Glomerular endothelial cell (primary cell): ENCODE measurements at regions not wholly inside any gene's neighbourhood (a gene's known extent, or its start where the extent isn't known, plus 50 kb on each side); places are given as distances from the start of the nearest gene placed in this dataset.

Experiments
- DNase-seq: peaks from one replicate; pipeline ENCODE4 v3.0.0-alpha.2; 2011; ENCODE audit warnings: low read depth, low spot score; ENCODE audit errors: extremely low read depth

DNA sequence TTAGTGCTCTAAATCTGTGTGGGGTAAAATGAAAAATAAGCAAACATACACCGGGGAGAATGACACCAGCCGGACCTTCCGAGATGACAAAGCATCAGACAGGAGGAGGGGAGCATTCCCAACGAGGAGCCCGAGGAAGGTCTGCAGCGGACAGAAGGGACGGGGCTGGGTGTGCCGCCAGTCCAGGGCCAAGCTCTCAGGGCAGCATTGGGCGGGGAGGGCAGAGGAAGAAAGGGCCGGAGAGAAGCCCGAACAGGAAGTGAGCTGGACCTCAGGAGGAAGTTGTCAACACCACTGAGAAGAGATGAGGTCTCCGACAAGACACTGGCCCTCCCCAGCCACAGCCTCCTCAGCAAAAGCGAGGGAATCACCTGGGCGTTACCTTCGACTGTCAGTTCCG is 182.6 kb upstream of the RNF32 start:
- no peak for DNase-seq

DNA sequence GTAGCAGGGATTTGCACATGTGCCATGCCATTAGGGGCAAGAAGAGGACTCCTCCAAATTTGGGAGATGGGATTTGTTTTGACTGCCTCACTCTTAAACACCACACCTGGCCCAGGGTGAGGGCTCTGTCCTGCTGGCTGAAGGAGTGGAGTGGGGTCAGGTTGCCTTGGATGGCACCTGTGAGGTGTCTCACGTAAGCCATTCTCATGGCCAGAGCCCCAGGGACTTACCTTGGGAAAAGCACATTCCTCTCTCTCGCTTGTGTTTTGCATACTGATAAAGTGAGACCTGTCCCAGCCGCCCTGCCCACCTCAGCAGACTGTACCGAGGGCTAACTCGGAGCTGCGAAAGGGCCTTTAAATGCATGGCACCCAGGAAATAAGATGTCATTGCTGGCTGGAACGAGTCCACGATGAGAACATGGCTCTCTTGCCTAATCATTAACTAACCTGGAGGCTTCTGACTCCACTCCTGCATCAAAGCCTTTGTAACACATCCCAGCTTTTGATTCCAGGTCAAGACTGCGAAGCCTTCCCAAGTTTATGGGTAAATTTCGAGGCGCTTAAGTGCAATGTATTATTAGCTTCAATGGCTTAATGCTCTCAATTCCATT is 184.0 kb upstream of the RNF32 start:
- DNase-seq = no peak

DNA sequence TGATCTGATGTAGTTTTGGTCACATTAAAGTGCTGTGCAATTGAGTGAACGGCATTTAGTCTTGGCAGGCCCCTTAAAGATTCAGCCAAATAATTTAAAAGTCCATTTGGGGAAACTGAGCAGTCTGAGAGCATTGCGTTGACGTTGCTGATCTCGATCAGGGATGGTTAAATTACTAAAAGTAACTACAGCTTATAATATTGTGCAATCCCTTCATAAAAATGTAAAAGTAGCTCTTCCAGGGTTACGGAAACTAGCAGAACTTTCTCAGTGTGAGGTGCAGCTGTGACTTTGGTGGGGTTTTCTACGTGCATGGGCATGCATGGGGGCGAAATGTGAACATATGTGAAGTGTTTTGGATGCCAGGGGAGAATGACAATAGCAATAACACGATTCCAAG is 184.5 kb upstream of the RNF32 start:
- no peak for DNase-seq

DNA sequence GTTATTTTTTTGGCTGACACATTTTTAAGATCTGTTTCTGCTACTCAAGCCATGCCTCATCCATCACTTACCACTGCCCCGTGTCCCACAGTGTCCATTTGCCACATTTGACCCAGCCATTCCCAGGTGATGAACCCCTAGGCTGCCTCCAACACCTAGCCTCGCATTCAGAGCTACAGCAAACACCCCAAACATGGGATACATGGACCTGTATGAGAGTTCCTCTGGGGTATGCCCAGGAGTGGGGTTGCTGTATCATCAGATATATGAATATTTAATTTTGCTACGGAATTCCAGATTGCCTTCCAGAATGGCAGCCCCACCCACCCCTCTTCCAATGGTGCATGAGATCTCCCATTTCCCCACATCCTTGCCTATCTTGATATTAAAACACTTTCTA is 190.1 kb upstream of the RNF32 start:
- DNase-seq = no peak

DNA sequence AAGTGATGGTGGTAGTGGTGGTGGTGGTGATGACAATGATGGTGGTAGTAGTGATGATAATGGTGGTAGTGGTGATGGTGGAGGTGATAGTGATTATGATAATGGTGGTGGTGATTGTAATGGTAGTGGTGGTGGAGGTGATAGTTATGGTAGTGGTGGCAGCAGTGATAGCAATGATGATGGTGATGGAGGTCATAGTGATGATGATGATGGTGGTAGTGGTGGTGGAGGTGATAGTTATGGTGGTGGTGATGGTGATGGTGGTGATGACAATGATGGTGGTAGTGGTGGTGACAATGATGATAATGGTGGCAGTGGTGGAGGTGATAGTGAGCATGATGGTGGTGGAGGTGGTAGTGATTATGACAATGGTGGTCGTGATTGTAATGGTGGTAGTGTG is 191.7 kb upstream of the RNF32 start:
- DNase-seq = no peak

DNA sequence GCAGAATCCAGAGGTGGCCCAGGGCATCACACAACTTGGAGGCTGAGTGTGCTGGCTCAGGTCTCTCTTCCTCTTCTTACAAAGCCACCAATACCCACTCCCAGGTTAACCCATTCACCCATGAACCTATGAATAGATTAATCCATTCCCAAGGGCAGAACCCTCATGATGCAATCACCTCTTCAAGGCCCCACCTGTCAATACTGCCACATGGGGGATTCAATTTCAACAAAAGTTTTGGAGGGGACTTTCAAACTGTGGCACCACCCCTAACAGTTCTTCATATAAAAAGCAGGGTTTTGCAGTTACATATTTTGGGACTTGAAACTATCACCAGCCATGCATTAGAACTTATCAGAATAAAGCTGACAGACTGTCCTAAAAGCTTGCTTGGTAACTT is 193.6 kb upstream of the RNF32 start:
- no peak for DNase-seq

DNA sequence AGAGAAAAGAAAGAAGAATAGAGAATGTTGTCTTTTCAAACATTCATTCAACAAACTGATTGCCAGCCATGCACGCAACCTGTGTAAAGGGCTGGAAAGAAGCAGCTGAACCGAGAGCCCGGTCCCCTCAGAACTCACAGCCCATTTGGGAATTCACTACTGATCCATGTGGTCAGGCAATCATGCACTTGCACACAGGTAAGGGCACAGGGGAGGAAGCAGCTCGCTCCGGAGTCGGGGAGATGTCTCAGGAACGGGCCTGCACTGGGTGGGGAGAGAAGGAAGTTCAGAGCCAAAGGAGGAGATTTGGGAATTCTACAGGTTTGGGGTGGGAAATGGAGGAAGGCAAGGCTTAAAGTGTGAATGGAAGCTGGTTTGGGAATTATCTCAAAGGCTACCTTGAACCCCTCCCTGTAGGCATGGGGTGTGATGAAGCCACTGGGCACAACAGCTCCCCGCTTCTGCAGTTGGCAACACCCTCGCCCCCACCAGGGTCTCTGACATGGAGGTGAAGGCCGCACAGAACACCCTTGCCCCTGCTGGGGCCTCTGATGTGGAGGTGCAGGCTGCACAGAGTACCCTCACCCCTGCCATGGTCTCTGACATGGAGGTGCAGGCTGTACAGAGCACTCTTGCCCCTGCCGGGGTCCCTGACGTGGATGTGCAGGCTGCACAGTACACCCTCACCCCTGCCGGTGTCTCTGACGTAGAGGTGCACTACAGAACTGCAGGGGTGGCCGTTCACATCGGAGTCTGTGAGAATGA is 194.4 kb upstream of the RNF32 start:
- DNase-seq = no peak

DNA sequence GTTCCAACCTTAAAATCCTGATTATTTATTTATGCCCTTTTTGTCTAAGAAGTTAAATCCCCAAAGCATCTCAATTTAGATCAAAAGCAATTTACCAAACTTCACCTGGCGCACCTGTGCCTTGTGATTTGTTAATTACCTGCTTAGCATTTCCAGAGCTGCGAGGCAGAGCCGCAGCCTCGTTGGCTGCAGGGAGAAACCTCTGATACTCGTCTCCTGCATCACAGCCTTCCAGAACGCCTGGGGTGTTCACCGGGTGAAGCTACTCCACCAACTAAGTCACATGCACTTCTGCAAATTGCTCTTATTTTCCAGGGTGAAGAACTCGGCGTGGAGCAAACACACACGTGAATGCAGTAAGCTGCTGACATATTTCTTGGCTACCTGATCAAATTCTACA is 198.1 kb upstream of the RNF32 start:
- no peak for DNase-seq

DNA sequence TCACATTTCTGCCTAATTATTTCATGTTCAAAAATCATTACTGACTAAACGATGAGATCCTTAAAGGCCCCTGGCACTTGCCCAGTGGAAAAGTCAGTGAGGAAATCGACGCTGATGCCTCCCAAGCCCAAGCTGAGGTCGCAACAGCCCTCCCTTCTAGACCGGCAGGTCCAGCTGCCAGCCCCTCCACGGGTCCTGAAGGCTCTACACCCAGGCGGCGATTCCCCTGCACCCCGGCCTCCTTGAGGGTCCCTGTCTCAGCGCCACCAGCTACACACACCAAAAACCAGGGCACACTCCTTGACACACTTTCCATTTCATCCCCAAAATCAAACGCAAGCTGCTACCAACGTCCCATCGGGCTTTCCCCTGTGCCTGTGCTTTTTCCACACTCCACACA is 200.1 kb upstream of the RNF32 start:
- DNase-seq = no peak

DNA sequence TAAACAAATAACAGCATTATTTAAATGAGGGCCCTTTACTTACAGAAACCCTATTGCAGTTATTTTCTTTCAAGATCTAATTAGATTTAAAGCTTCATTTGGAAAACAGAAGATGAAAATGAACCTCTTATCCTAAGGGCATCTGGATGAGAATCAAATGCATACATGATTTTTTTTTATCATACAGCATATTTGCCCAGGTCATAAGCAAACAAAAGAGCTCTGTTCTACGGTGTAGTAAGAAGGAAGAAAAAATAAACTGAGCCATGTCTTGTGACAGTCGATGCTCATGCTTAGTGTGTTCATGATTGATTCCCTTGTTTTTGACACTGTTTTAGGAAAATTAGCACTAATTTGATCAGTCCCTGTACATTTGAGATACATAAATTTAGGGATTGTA is 202.6 kb upstream of the RNF32 start:
- DNase-seq = no peak

DNA sequence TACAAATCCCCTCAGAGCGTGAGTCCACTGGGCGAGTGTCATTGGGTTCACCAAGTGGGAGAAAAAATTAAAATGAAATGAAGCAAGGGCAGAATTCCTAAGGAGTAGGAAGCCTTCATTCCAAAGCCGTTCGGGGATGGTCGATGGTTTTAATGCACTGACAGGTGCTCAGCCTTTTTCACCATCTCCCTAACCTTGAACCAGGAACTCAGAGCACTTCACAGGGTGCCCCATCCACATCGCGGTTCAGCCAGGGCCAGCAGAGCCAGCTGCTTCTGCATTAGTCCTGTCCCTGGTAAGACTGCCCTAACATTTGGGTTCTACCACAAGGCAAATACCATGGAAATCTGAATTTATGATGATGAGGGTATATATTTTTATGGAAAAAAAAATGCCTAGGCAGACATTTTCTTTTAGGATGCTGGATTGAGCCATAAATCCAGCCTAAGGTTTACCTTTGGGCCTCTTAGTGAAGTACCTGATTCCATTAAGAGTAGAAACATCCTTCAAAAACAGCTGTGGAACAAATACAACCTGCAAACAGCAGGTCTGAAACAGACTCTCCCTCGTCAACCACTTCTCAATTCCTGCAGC is 203.5 kb upstream of the RNF32 start:
- no peak for DNase-seq

DNA sequence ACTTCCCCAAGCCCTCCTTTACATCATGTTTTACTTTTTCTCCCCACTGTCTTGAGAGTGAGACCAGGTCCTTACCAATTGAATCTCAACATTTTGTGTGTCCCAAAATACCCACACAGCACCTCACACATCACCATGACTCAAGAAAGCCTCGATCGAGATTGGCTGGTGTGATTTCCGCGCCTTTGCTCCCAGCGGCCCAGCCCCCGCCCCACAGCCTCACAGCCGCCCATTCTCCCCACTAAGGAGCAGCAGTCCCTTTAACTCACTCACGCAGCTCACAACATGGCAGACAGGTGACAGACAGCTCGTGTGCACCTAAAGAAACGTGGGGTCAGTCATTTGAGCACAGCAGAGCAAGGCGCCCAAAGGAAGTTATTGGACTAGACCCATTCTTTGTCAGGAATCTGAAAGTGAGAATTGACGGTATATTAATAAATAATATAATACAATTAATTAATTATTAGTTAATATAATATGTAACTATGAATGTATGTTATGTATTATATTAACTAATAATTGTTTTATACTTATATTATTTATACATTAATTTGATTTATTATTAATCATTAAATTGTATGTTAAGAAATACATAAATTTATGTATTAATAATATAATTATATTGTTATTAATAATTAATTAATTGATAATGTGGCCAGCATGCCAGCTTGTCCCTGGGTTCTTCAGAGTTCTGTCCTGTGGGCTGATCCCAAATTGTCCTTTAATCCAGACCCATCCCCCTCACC is 204.9 kb upstream of the RNF32 start:
- DNase-seq = no peak

DNA sequence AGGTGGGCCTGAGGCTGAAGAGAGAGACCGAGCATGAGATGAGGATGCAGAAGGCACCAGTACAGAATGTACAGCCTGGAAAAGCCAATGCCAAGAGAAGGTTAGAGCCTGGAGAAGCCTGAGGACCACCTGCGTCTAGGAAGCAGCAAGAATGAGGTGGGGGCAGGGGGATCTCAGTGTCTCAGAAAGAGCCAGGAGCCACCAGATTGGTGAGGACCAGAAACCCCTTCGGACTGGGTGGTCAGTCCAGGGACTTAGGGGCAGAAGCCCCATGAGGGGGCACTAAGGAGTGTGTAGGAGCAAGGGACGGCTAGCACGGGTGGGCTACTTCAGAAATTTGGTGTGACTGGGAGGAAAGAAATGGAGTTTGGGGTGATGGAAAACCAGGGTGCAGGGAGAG is 205.9 kb upstream of the RNF32 start:
- no peak for DNase-seq

DNA sequence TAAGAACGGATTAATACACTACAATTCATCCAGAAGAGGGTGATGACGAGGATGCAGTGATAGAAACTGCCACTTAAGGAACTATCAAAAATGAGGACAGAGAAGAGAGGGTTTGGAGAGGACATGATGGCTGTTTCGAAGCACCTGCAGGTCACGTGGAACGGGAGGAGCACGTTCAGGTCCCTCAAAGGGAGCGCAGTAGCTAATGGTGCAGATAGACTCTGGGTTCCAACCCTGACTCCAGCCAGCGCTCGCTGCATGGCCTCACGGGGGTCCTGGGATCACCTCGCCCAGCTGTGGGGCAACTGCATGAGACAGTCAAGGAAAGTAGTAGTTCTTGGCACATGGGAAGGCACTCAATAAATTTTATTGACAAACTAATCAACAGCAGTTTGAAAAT is 208.6 kb upstream of the RNF32 start:
- DNase-seq = no peak

DNA sequence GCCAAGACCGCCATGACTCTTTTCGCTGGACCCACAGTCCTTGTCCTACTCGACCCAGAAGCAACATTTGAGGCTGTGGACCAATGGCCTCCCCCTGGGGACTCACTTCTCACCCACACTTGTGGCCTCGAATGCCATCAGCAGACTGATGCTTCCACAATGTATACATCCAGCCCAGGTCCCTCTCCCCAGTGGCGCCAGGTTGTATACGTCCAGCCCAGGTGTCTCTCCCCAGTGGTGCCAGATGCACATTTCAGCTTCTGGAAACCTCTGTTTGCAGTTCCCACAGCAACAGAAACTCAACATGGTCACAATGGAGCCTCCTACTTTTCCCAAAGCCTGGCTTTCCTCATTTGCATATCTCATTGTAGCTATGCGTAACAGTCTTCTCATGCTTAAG is 210.5 kb upstream of the RNF32 start:
- no peak for DNase-seq

DNA sequence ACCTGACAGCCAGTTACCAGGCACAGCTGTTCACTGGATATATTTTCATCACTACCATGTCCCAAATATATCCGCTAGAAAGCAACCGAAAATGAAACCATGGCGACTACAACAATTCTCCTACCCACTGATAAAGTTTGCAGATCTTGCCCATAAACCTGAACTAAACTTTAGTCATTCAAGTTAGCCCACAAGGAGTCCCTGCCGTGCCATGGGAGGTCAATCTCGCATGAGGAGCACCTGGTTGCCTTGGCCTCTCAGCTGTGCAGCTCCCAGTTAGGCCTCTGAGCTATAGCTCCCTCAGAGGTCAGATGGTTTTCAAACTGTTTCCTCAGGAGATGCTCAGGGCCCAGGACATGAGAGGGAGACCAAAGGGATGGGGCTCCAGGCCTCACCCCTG is 211.1 kb upstream of the RNF32 start:
- no peak for DNase-seq

DNA sequence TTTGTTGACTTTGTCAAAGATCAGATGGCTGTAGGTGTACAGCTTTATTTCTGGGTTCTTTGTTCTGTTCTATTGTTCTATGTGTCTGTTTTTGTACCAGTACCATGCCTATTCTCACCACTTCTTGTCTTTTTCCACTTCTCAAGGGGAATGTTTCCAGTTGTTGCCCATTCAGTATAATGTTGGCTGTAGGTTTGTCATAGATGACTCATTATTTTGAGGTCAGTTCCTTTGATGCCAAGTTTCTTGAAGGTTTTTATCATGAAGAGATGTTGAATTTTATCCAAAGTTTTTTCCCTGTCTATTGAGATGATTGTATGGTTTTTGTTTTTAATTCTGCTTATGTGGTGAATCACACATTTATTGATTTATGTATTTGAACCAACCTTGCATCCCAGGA is 216.7 kb upstream of the RNF32 start:
- no peak for DNase-seq

DNA sequence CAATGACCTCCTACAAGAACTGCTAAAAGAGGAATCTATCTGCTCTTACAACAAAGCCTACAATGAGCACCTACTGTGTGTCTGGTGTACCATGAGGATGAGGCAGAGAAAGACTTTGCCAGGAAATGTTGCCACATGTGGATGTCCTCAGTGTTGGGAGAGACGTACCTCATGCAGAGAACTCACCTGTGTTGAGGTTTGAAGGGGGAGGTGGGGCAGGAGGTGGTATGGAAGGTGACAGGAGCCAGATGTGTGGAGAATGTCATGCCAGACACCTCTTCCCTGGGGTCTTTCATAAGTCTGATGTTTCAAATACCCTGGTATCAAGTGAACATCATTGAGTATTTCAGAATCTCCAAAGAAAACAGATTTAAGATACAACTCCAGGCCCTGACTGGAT is 220.1 kb upstream of the RNF32 start:
- no peak for DNase-seq

DNA sequence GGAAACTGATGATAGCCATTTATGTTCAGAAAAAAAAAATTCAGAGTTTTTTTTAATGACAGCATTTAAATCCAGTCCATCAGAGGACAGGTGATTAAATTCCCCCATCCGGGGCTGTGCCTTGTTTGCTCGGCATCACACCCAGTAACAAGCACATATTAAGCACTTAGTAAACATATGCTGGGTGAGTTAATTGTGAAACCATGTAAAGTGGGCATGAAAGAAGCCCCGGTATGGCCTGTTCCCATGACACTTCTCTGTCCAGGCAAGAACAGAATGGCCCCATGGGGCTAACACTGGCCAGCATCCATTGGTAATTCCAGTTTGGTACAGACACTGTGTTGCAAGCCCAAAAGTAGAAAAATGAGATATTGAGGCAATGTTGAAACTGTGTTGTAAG is 220.8 kb upstream of the RNF32 start:
- DNase-seq = no peak

DNA sequence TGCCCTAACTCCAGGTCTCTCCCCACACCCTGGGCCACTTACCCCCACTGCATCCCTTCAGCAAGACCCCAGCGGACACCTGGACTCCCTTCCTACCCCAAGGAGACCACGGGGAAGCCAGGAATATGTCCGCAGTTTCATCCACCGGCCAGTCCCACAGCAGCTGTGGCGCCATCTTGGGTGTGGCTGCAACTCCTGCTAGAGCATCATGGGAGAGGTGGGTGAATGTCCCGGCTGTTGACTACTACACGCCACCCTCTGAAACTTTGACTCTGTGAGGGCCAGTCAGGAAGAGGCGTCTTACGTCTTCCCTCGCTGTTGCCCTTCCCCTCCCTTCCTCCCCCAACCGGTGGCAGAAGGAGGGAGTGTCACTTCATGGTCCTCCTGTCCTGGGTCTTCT is 238.3 kb upstream of the RNF32 start:
- DNase-seq = no peak

DNA sequence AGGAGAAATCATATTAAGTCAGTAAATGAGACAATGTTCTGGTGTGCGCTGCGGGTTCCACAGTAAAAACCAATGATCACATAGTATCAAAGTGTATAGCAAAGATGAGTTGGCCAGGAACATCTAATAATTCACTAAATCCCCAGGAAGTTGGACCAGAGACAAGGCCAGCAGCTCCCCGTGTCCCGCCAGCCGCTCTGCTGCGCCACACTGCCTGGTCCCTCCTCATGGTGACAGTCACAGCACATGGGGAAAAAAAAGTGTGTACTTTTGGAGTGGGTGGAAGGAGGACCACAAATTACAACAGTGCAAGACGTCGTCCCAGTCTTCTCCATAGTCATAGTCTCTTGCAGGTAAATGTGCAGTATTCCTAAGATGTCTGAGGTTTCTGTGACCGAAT is 239.0 kb upstream of the RNF32 start:
- DNase-seq = no peak

DNA sequence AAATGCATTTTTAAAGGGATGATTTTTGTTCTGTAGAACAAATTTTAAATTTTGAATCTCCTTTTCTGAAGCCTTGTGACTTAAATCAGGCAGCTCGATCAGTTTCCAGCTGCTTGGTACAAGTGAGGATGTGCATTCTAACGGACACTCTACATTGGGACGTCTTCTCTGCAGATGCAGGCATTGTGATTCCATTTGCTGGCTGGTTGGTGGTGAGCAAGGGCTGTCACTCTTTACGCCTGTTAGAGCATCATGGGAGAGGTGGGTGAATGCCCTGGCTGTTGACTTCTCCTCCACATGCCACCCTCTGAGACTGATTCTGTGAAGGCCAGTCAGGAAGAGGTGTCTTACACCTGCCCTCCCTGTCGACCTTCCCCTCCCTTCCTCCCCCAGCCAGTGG is 240.5 kb upstream of the RNF32 start:
- no peak for DNase-seq
